ELF-1 (cell line): ENCODE measurements at regions not wholly inside any gene's neighbourhood (a gene's known extent, or its start where the extent isn't known, plus 50 kb on each side); places are given as distances from the start of the nearest gene placed in this dataset.
"Not testable (repeated sequence)": the region's sequence is repeated elsewhere in the genome, so short reads cannot be mapped to it uniquely, and the experiment has no call there.

Experiments
- DNase-seq: peaks from one replicate; pipeline ENCODE4 v3.0.0-alpha.2; 2016; ENCODE audit warnings: low read depth, low spot score

- DNase-seq = no peak
Measured at GRCh38 chr3:23706111-23706510, 99.6 kb upstream of the UBE2E1 start.

GRCh38 chr3:23709987-23710386 lies 95.8 kb upstream of the UBE2E1 start:
- no peak for DNase-seq

GRCh38 chr3:23710555-23710954 lies 95.2 kb upstream of the UBE2E1 start:
- DNase-seq = peak; percentile 60

- no peak for DNase-seq
Measured at GRCh38 chr3:23711916-23712494, 93.8 kb upstream of the UBE2E1 start.

GRCh38 chr3:23712656-23713559 lies 92.8 kb upstream of the UBE2E1 start:
- DNase-seq = peak; percentile 93

- DNase-seq = no peak
Measured at GRCh38 chr3:23713641-23714040, 92.1 kb upstream of the UBE2E1 start.

GRCh38 chr3:23720059-23720458 lies 85.7 kb upstream of the UBE2E1 start:
- DNase-seq = no peak

GRCh38 chr3:23720885-23721284 lies 84.9 kb upstream of the UBE2E1 start:
- DNase-seq = no peak

- DNase-seq = no peak
Measured at GRCh38 chr3:23723141-23723540, 82.6 kb upstream of the UBE2E1 start.

- DNase-seq = no peak
Measured at GRCh38 chr3:23723930-23724329, 81.8 kb upstream of the UBE2E1 start.

GRCh38 chr3:23726811-23727548 lies 78.8 kb upstream of the UBE2E1 start:
- no peak for DNase-seq

GRCh38 chr3:23728601-23729117 lies 77.1 kb upstream of the UBE2E1 start:
- peak; percentile 78 for DNase-seq

GRCh38 chr3:23729362-23729761 lies 76.4 kb upstream of the UBE2E1 start:
- DNase-seq = not testable (repeated sequence)

- DNase-seq = no peak
Measured at GRCh38 chr3:23734481-23734880, 71.3 kb upstream of the UBE2E1 start.

- DNase-seq = no peak
Measured at GRCh38 chr3:23735062-23735461, 70.7 kb upstream of the UBE2E1 start.

- no peak for DNase-seq
Measured at GRCh38 chr3:23735535-23736326, 70.0 kb upstream of the UBE2E1 start.

GRCh38 chr3:23738944-23739343 lies 66.8 kb upstream of the UBE2E1 start:
- DNase-seq = no peak

- no peak for DNase-seq
Measured at GRCh38 chr3:23739536-23739935, 66.2 kb upstream of the UBE2E1 start.

GRCh38 chr3:23740517-23740965 lies 65.2 kb upstream of the UBE2E1 start:
- no peak for DNase-seq

- no peak for DNase-seq
Measured at GRCh38 chr3:23741036-23741706, 64.6 kb upstream of the UBE2E1 start.
